ENCODE measurements at regions not wholly inside any gene's neighbourhood (a gene's known extent, or its start where the extent isn't known, plus 50 kb on each side); places are given as distances from the start of the nearest gene placed in this dataset.

GRCh38 chr2:16333681-16334080 lies 332.0 kb downstream of the CYRIA start:
- peaks cover 5% of the 10 kb centered on the region; the same call in 1 of the 2 replicates for H3K9me3 ChIP-seq (ENCODE audit: insufficient read depth, low read length)
- H3K9ac ChIP-seq (ENCODE audit: insufficient read length, low read depth): no peak overlapping the region
- no peak for DNase-seq (ENCODE audit: low read depth, low spot score)
- no peaks in the 10 kb centered on the region for H3K36me3 ChIP-seq (ENCODE audit: insufficient read depth, insufficient read length, low read length)
- H3K4me3 ChIP-seq (ENCODE audit: insufficient read length, low read depth): no peak overlapping the region
- no peaks in the 10 kb centered on the region for H3K27me3 ChIP-seq (ENCODE audit: insufficient read depth, insufficient read length)
- H3K4me1 ChIP-seq (ENCODE audit: insufficient read depth, insufficient read length): no peaks in the 10 kb centered on the region
- TF ChIP-seq YY1 (IDR thresholded peaks at IDR 0.05; ENCODE audit: insufficient read depth, insufficient read length) (no peak), ZNF274 (IDR thresholded peaks at IDR 0.05; ENCODE audit: low read depth, low read length) (no peak), SUZ12 (IDR thresholded peaks at IDR 0.05; ENCODE audit: extremely low read depth, insufficient read depth, insufficient read length) (no peak)

- TF ChIP-seq YY1 (IDR thresholded peaks at IDR 0.05; ENCODE audit: insufficient read depth, insufficient read length) (no peak), SUZ12 (IDR thresholded peaks at IDR 0.05; ENCODE audit: extremely low read depth, insufficient read depth, insufficient read length) (no peak), ZNF274 (IDR thresholded peaks at IDR 0.05; ENCODE audit: low read depth, low read length) (no peak)
- 0 out of 2 replicates have a peak, but pooled peaks cover 1% of the 10 kb centered on the region for H3K9me3 ChIP-seq (ENCODE audit: insufficient read depth, low read length)
- no peak for DNase-seq (ENCODE audit: low read depth, low spot score)
- no peak overlapping the region for H3K4me3 ChIP-seq (ENCODE audit: insufficient read length, low read depth)
- H3K36me3 ChIP-seq (ENCODE audit: insufficient read depth, insufficient read length, low read length): no peaks in the 10 kb centered on the region
- H3K4me1 ChIP-seq (ENCODE audit: insufficient read depth, insufficient read length): no peaks in the 10 kb centered on the region
- no peak overlapping the region for H3K9ac ChIP-seq (ENCODE audit: insufficient read length, low read depth)
- no peaks in the 10 kb centered on the region for H3K27me3 ChIP-seq (ENCODE audit: insufficient read depth, insufficient read length)
These were observed 332.7 kb downstream of the CYRIA start for GRCh38 chr2:16332681-16333557.

- no peak for DNase-seq (ENCODE audit: low read depth, low spot score)
- no peaks in the 10 kb centered on the region for H3K27me3 ChIP-seq (ENCODE audit: insufficient read depth, insufficient read length)
- no peak for TF ChIP-seq YY1 (IDR thresholded peaks at IDR 0.05; ENCODE audit: insufficient read depth, insufficient read length)
- no peak for TF ChIP-seq ZNF274 (IDR thresholded peaks at IDR 0.05; ENCODE audit: low read depth, low read length)
These were observed 333.9 kb downstream of the CYRIA start for GRCh38 chr2:16331772-16332171.

GRCh38 chr2:16330982-16331381 lies 334.7 kb downstream of the CYRIA start:
- no peaks in the 10 kb centered on the region for H3K36me3 ChIP-seq (ENCODE audit: insufficient read depth, insufficient read length, low read length)
- H3K4me3 ChIP-seq (ENCODE audit: insufficient read length, low read depth): no peak overlapping the region
- TF ChIP-seq YY1 (IDR thresholded peaks at IDR 0.05; ENCODE audit: insufficient read depth, insufficient read length) (no peak), ZNF274 (IDR thresholded peaks at IDR 0.05; ENCODE audit: low read depth, low read length) (no peak), SUZ12 (IDR thresholded peaks at IDR 0.05; ENCODE audit: extremely low read depth, insufficient read depth, insufficient read length) (no peak)
- H3K27me3 ChIP-seq (ENCODE audit: insufficient read depth, insufficient read length): no peaks in the 10 kb centered on the region
- DNase-seq (ENCODE audit: low read depth, low spot score): no peak
- no peaks in the 10 kb centered on the region for H3K9me3 ChIP-seq (ENCODE audit: insufficient read depth, low read length)
- no peak overlapping the region for H3K9ac ChIP-seq (ENCODE audit: insufficient read length, low read depth)
- no peaks in the 10 kb centered on the region for H3K4me1 ChIP-seq (ENCODE audit: insufficient read depth, insufficient read length)

More at GRCh38 chr2:16331772-16332171, 333.9 kb downstream of the CYRIA start:
- Histone ChIP-seq H3K36me3 (ENCODE audit: insufficient read depth, insufficient read length, low read length) (no peaks in the 10 kb centered on the region), H3K9ac (ENCODE audit: insufficient read length, low read depth) (no peak overlapping the region), H3K4me1 (ENCODE audit: insufficient read depth, insufficient read length) (no peaks in the 10 kb centered on the region), H3K4me3 (ENCODE audit: insufficient read length, low read depth) (no peak overlapping the region), H3K9me3 (ENCODE audit: insufficient read depth, low read length) (no peaks in the 10 kb centered on the region)

- Histone ChIP-seq H3K9me3 (ENCODE audit: insufficient read depth, low read length) (no peaks in the 10 kb centered on the region), H3K36me3 (ENCODE audit: insufficient read depth, insufficient read length, low read length) (no peaks in the 10 kb centered on the region), H3K27me3 (ENCODE audit: insufficient read depth, insufficient read length) (no peaks in the 10 kb centered on the region), H3K4me1 (ENCODE audit: insufficient read depth, insufficient read length) (no peaks in the 10 kb centered on the region), H3K9ac (ENCODE audit: insufficient read length, low read depth) (no peak overlapping the region), H3K4me3 (ENCODE audit: insufficient read length, low read depth) (no peak overlapping the region)
- TF ChIP-seq ZNF274 (IDR thresholded peaks at IDR 0.05; ENCODE audit: low read depth, low read length) (no peak), SUZ12 (IDR thresholded peaks at IDR 0.05; ENCODE audit: extremely low read depth, insufficient read depth, insufficient read length) (no peak), YY1 (IDR thresholded peaks at IDR 0.05; ENCODE audit: insufficient read depth, insufficient read length) (no peak)
- DNase-seq (ENCODE audit: low read depth, low spot score): peak; percentile 92
These were observed 335.1 kb downstream of the CYRIA start for GRCh38 chr2:16330571-16330970.

- no peak overlapping the region for H3K4me3 ChIP-seq (ENCODE audit: insufficient read length, low read depth)
- no peak overlapping the region for H3K9ac ChIP-seq (ENCODE audit: insufficient read length, low read depth)
- no peaks in the 10 kb centered on the region for H3K36me3 ChIP-seq (ENCODE audit: insufficient read depth, insufficient read length, low read length)
- H3K27me3 ChIP-seq (ENCODE audit: insufficient read depth, insufficient read length): no peaks in the 10 kb centered on the region
- DNase-seq (ENCODE audit: low read depth, low spot score): peak; percentile 77
- no peaks in the 10 kb centered on the region for H3K4me1 ChIP-seq (ENCODE audit: insufficient read depth, insufficient read length)
- TF ChIP-seq SUZ12 (IDR thresholded peaks at IDR 0.05; ENCODE audit: extremely low read depth, insufficient read depth, insufficient read length): no peak
- H3K9me3 ChIP-seq (ENCODE audit: insufficient read depth, low read length): no peaks in the 10 kb centered on the region
These were observed 335.6 kb downstream of the CYRIA start for GRCh38 chr2:16330012-16330411.

- H3K9ac ChIP-seq (ENCODE audit: insufficient read length, low read depth): peak overlapping the region; percentile 43
- H3K9me3 ChIP-seq (ENCODE audit: insufficient read depth, low read length): no peaks in the 10 kb centered on the region
- H3K27me3 ChIP-seq (ENCODE audit: insufficient read depth, insufficient read length): no peaks in the 10 kb centered on the region
- H3K4me3 ChIP-seq (ENCODE audit: insufficient read length, low read depth): no peak overlapping the region
- no peak for DNase-seq (ENCODE audit: low read depth, low spot score)
- H3K4me1 ChIP-seq (ENCODE audit: insufficient read depth, insufficient read length): no peaks in the 10 kb centered on the region
- H3K36me3 ChIP-seq (ENCODE audit: insufficient read depth, insufficient read length, low read length): no peaks in the 10 kb centered on the region
- TF ChIP-seq YY1 (IDR thresholded peaks at IDR 0.05; ENCODE audit: insufficient read depth, insufficient read length) (no peak), SUZ12 (IDR thresholded peaks at IDR 0.05; ENCODE audit: extremely low read depth, insufficient read depth, insufficient read length) (no peak), ZNF274 (IDR thresholded peaks at IDR 0.05; ENCODE audit: low read depth, low read length) (no peak)
These were observed 336.2 kb downstream of the CYRIA start for GRCh38 chr2:16329421-16329820.
